NCI-H345 treated with DMSO at 0.1 percent for 48 hours (cell line): ENCODE measurements at regions not wholly inside any gene's neighbourhood (a gene's known extent, or its start where the extent isn't known, plus 50 kb on each side); places are given as distances from the start of the nearest gene placed in this dataset.

Experiments
- DNase-seq: peaks from one replicate; lab custom pipeline; 2025; ENCODE audit not compliant: unreplicated experiment; lab: John Stamatoyannopoulos, UW

DNA sequence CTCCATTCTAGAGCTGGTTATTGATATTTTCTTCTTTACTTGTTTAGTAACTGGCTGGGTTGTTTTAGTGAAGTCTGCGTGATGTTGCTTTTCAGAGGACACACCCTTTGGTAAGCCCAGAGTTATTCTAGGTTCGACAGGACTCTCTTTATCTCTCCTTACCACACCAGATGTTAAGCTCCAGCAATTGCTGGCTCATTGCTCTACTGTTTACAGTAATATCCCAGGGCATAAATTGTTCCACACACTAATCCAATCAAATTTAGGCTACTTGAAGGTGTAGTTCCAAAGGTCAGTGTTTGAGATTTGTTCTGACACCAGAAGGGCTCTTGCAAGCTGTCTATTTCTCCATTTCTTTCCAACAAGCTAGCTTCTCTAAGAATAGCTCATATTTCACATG lies 506.6 kb downstream of the NR4A2 start:
- no peak for DNase-seq

DNA sequence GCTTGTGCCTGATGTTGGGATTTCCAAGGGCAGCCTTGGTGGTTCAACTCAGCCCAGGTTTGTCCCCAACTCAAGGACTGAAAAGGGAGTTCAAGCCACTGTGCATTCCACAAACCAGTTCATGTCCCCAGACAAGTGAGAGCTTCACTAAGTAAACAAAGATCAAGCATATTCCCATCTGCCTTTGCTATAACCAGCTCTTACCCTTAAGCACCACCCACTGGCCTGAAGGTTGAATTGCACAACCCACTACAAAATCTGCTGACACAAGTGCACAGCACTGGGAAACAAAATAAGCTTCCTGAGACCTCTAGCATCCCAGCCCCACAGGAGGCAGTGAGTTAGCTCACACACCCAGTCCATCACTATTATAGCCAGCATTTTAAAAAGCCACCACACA lies 516.7 kb downstream of the NR4A2 start:
- no peak for DNase-seq

DNA sequence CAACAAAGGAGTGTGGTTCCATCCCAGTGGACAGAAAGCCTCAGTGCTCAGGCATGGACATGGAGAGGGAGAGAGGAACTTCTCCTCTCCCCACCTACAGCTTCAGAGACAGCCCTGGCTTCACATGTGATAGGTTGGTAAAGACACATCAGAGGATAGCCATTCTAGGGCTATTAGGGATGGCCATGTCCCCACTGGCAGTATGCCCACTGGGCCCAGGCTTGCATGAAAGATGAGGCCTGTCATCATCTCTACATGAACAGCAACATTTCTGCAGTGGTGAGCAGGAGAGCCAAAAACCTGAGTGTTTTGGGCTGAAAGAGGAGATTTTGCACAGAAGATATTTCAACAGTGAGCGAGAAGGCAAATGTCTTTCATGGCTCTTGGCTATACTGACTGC lies 517.2 kb downstream of the NR4A2 start:
- no peak for DNase-seq

DNA sequence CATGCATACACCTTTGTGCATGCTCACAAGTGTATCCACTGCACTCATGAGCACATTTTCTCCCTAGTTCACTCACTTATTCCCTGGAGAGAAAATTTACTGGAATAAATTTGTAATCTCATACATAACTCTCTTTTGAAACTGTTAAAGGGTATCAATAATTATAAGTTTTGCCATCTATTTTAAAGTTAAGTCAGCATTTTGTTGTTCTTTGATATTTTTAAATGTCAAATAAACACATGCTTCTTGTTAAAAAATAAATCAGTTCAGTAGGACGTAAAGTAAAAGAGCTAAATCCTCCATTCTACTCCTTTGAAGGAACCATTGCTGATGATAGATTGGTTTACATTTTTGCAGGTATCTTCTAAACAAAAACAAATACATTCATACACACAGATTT lies 522.1 kb downstream of the NR4A2 start:
- DNase-seq = no peak

DNA sequence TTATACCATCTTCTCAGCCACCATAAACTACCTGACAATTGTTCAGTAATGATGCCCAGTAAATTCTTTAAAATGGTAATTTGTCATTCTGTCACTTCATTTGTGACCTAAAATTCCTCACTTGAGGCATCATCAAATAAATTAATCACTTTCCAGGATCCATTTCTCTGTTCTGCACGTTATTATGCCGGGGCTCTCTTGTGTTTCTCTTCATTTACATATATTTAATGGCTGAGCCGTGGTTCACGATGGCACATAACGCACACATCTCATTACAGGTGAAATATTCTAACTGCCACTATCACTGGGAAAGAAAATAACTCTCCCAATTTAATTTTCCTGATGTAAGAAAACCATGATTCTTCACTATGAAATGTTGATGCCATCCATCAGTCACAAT lies 529.6 kb downstream of the NR4A2 start:
- DNase-seq = no peak

DNA sequence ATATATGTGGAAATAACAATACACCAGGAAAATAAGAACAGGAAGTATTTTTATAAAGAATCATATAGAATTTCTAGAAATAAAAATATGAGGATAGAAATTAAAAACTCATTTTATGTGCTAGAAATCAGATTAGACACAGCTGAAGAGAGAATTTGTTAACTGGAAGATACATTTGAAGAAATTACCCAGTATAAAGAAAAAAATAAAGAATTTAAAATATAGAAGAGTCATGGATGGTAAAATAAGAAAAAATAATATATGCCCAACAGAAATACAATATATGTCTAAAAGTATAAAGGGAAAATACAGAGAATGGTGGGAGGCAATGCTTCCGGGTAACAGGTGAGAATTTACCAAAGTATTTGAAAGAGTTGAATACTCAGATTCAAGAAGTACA lies 539.9 kb downstream of the NR4A2 start:
- no peak for DNase-seq

DNA sequence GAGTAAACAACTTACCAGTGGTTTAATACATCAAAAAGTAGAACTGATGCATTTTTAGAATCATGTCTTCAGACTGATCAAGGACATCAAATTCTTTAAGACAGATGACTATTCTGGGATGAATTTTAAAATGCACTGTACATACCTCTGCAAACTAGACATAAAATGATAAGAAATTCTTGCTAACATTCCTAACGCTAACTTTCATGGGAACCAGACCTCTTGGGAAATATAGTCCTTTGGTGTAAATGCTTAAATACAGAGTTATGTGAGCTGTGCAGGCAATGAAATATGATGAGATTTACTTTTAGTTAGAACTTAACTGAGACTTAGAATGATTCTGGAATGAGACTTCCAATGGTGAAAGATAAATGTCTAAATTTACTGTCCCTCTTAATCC lies 562.0 kb downstream of the NR4A2 start:
- no peak for DNase-seq

DNA sequence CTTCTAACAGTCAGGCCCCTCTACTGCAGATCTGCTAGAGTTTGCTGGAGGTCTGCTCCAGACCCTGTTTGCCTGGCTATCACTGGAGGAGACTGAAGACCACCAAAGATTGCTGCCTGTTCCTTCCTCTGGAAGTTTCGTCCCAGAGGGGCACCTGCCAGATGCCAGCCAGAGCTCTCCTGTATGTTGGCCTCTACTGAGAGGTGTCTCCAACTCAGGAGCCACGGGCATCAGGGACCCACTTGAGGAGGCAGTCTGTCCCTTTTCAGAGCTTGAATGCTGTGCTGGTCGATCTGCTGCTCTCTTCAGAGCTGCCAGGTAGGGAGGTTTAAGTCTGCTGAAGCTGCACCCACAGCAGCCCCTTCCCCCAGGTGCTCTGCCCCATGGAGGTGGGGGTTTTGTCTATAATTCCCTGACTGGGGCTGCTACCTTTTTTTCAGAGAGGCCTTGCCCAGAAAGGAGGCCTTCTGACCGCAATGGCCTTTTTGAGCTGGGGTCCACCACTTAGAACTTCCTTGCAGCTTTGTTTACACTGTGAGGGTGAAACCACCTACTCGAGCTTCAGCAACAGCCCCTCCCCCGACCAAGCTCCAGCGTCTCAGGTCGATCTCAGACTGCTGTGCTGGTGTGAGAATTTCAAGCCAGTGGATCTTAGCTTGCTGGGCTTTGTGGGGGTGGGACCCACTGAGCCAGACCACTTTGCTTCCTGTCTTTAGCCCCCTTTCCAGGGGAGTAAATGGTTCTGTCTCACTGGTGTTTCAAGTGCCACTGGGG lies 566.0 kb downstream of the NR4A2 start:
- DNase-seq = no peak

DNA sequence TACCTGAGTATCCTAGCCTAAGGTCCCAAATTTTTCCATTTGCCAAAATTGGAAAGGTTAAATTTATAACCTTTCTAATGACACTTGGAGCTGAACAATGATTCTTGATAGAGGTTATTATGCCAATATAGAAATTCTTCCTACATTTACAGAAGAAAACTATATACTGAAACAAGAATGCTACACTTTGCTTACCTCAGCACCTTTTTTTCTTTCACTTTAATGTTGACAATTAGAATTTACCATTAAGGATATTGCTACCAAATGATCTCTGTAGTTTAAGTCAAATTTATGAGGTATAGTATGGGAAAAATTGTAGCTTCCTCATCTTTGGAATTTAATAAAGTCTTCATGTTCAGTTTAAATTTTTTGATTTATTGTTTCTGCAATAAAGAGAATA lies 577.0 kb downstream of the NR4A2 start:
- no peak for DNase-seq

DNA sequence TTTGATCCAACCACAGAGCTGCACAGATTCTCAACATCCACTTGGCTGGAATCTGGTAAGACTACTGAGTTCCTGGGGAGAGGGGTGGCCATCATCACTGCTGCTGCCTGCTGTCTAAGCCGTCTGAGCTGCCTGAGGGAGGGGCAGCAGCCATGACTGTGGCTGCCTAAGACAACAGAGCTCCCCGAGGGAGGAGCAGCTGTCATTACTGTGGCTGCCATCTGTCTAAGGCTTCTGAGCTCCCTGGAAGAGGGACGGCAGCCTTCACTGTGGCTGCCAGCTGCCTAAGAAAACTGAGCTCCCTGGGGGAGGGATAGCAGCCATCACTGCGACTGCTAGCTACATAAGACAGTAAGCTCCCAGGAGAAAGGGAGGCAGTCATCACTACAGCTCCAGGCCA lies 584.4 kb downstream of the NR4A2 start:
- no peak for DNase-seq

DNA sequence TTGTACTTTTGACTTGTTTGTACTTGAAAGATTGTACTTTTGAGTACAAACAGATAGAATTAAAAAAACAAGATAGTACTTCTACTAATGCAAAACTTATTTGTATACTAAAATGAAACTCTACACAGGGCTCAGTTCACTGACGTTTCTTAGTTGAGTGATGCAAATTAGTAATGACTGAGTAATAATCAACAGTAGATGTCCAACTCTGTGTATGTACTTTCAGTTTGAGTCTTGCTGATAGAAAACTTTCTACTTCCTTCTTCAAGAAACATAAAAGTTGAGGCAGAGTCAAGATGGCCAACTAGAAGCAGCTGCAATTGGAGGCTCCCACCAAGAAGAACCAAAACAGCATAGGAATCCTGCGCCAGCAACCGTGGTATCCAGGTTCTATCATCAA lies 585.0 kb downstream of the NR4A2 start:
- no peak for DNase-seq

DNA sequence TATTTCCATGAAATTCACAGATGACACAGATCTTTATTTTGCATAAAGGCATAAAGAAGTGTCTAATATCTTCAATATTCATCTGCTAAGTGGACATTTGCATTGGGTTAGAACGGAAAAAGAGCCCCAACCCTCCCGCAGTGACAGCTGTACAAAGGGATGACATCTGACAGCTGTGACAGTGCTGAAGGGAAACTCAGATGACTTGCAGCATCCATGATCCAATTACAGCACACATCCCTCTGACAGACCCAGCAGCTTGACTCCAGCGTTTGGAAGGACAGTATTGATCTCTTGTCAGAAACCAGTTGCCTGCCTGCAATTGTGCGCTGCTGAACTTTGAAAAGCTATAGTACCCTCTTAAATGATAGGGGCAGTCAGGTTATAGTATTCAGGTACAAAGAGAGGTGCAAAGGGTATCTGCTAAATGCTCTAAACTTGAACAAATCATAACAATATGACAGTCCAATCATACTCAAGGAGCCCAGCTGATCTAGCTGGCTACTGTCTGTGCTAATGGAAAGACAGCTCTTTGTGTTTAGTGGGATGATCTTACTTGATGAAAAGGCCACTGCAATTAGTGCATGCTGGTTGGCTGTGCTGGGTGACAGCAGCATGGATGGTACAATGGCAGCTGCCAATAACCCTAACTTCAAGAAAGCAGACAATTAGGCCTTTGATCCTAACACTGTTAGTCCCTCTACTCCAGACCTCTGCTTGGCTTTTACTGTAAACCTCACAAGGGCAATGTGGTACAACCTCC lies 599.2 kb downstream of the NR4A2 start:
- DNase-seq = peak; percentile 29

DNA sequence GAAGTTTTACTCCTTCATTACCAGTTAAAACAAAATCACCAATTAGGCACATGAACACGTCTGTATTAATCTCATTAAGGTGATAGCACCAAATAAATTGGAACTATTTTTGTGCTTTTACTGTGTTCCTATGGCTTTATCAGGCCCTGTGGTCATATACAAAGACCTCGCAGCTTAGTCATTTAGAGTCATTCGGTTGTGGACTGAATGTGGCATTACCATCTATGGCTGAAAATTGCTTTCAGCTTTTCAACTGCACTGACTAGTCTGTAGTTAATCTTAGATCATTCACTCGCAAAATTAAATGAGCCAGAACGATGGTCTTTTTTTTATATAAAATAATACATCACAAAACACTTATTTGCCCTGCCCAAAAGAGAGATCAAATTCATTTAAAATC lies 601.7 kb downstream of the NR4A2 start:
- no peak for DNase-seq

DNA sequence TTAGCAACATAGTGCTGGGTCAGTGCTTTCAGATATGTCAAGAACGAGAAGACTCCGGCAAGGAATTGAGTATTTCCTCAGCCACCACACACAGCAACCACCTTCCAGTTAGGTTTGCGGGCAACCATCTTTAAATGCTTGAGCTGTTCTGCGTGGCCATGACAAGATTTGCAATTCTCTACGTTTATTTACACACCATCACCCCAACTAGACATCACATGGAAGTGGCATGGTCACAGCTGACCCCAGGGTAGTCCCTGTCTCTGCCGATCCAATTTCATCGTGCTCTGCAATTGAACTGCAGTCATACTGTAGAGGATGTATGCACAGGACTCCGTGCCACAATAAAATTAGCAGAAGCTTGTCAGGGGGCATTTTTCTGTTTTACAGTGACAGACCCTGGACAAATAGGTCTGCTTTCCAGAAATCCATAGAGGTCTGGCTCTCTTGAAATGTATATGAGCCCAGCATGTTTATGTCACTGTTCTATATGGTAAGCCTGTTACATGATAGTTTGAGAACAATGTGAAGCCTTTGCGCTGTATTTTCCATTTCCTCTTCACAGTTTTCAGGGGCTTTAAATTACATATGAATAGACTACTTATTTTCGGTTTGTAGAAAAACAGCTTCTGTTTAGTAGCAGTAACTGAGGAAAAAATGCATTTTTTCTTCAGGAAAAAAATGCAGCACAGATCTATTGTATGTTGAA lies 605.2 kb downstream of the NR4A2 start:
- DNase-seq = no peak

DNA sequence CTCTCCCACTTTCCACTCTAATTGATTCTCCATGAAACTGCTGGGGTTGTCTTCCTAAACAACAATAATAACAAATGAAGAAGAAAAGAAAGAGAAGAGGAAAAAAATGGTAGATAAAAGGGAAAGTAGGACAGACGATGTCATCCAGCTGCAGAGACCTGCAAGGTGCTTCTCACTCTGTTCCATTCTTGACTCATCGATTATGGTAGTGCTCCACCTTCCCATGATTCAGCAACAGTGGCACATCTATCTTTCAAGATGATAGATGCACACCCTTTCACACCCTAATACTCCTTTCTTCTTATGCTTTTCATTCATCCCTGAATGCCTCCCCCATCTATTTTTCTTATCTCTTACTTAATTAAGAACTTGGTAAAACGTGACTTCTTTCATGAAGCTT lies 610.2 kb downstream of the NR4A2 start:
- DNase-seq = no peak

DNA sequence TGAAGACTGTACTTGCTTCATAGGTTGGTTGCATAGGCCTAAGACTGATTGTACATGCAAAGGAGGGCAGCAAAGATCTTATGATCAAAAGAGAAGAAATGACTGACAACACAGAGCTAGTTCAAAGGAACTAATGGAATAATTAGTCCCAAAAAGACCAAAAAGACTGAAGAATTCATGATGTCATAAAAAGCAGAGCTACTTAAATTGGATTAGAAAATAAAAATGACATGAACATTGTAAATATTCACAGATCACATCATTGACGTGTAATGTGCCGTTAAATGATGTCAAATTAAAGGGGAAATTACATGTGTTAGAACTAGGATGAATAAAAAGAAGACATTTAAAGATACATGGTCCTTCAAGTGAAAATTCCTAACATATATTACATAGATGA lies 616.8 kb downstream of the NR4A2 start:
- DNase-seq = no peak

DNA sequence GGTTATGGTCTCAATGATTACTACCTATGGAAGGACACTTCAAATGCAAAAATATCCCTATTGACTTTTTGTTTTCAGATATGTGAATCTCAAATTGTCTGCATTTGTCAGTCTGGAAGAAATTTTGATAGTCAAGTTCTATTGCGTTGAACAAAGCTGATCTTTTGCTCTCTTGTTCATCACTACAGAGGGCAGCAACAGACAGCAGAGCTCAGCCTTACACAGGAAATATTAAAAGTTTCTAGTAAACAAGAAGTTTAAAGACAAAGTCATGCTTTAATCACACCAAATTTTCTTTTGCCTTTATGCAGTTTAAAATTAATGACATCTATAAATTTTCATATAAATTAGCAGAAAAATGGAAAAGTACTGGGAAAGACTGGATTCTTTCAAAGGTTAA lies 617.5 kb downstream of the NR4A2 start:
- DNase-seq = no peak

DNA sequence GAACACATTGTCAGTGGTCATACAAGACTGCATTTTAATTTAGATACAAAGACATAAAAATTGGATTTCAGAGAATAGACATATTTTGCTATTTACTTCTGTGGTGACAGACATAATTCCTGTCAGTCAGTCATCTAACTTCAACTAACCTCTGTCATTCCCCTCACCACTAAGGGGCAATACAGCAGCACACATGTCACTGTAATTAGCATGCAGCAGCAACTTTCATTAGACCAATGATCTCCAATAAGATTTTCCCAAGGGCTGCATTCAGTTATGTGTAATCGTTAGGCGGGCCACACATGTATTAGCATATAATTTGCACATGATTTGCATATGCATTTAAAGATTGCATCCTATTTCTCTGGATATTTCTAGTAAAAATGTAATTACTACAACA lies 624.5 kb downstream of the NR4A2 start:
- DNase-seq = no peak

DNA sequence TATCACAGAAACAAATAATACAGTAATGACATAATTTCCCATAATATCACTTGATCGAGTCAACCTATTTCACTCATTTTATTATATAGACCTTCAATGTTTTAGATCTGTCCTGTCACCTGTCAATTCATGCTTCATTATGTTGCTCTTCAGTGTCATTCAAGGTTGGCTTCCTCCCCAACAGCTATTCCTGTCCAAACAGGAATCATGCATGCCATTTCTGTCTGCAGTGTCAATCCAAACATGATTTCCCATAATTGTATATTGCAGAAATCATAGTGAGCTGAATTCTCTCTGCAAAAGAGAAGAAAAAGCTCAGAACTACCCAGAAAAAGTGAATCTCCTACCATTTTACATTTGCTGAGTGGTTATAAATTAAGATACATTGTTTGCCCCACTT lies 628.6 kb downstream of the NR4A2 start:
- no peak for DNase-seq

DNA sequence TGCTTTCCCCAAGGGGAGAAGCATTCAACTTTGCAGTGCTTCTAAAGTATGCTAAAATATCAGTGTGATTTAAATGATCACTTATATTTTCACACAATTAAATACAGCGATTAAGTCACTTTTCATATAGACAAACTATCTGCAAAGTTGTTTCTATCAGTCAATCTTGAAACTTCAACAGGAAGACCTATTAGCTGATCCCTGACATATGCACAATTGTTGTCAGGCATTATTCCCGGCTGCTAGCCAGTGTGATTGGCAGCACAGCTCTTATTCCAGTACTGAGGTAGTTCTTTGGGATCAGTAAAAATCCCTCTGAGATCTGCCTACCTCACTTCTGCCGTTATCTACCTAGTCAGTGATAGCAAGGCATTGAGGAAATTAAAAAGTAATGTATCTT lies 629.5 kb downstream of the NR4A2 start:
- no peak for DNase-seq

DNA sequence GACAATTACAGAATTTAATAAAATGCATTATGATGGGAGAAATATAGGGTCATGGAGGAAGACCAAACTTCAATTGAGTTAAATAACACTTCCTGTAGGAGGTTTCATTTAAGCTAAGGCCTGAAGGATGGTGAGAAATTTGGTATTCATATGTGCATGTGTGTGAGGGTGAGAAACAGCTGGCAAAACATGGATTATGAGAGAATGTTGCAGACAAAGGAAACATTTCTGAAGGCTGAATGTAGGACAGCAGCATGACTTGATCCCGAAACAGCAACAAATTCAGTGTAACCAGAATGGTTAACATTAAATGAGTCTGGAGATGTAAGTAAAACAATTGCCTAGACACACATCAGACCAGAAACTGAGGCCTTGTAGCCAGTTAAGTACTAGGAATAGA lies 630.8 kb downstream of the NR4A2 start:
- DNase-seq = no peak

DNA sequence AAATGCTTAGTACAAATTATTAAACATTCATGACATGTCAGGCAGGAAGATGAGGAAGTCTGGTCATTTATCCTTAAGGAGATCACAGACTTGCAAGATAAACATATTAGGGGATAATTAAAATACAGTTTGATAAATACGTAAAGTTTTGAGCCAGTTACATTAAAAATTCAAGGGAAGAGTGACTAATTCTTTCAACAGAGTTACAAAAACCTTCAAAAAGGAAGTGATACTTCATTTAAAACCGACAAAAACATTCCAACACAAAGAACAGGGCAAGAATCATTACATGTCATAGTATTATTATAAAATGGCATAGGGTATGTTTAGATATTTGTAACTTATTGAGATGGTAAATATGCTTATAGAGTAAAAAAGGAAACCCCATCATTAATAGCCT lies 636.0 kb downstream of the NR4A2 start:
- DNase-seq = no peak
